Subcutaneous abdominal adipose tissue (tissue), 5 donors: ENCODE measurements at regions not wholly inside any gene's neighbourhood (a gene's known extent, or its start where the extent isn't known, plus 50 kb on each side); places are given as distances from the start of the nearest gene placed in this dataset.
"Not testable (repeated sequence)": the region's sequence is repeated elsewhere in the genome, so short reads cannot be mapped to it uniquely, and the experiment has no call there.

Experiments used
- H3K27ac ChIP-seq: one replicate; pipeline ENCODE4 v1.7.0; 2013; ENCODE audit warnings: low read depth, mild to moderate bottlenecking, inconsistent platforms, low read length, moderate library complexity
- H3K27me3 ChIP-seq, 5 donors: one replicate each; pipeline ENCODE4 v1.7.0; 2013; ENCODE audit warnings: low read length in 5 of 5, inconsistent platforms in 1 of 5; ENCODE audit not compliant: control insufficient read depth in 5 of 5, insufficient read depth in 4 of 5
- H3K36me3 ChIP-seq, 5 donors: one replicate each; pipeline ENCODE4 v1.7.0; 2013; ENCODE audit warnings: low read length in 5 of 5; ENCODE audit not compliant: control insufficient read depth in 5 of 5, insufficient read depth in 5 of 5
- H3K4me1 ChIP-seq, 5 donors: one replicate each; pipeline ENCODE4 v1.7.0; 2013; ENCODE audit warnings: low read length in 5 of 5, mild to moderate bottlenecking in 3 of 5, moderate library complexity in 1 of 5; ENCODE audit not compliant: control insufficient read depth in 5 of 5, insufficient read depth in 5 of 5
- H3K4me3 ChIP-seq, 5 donors: one replicate each; pipeline ENCODE4 v1.7.0; 2013; ENCODE audit warnings: low read length in 5 of 5, low read depth in 1 of 5
- H3K9ac ChIP-seq, 5 donors: one replicate each; pipeline ENCODE4 v1.7.0; 2013; ENCODE audit warnings: low read length in 5 of 5, mild to moderate bottlenecking in 4 of 5, moderate library complexity in 3 of 5
- H3K9me3 ChIP-seq, 5 donors: one replicate each; pipeline ENCODE4 v1.7.0; 2013; ENCODE audit warnings: low read length in 5 of 5; ENCODE audit not compliant: control insufficient read depth in 5 of 5
- donor health status: healthy.
- donor health status: healthy.
- donor health status: healthy.
- donor health status: healthy.
- donor health status: healthy.

- Histone ChIP-seq H3K27me3 (no peaks in the 10 kb centered on the region), H3K4me3 (no peak overlapping the region), H3K9me3 (peaks cover 0 to 10% (median 0%) of the 10 kb centered on the region in 5 donors)
Observed at GRCh38 chr5:92265804-92266203, 882.7 kb upstream of the ARRDC3 start.

GRCh38 chr5:92255605-92256004 lies 872.5 kb upstream of the ARRDC3 start:
- not testable (repeated sequence) for H3K4me3 ChIP-seq, H3K27me3 ChIP-seq, H3K9me3 ChIP-seq, H3K9ac ChIP-seq, H3K4me1 ChIP-seq, H3K36me3 ChIP-seq, H3K27ac ChIP-seq

More at GRCh38 chr5:92265804-92266203, 882.7 kb upstream of the ARRDC3 start:
- Histone ChIP-seq H3K36me3 (no peaks in the 10 kb centered on the region), H3K27ac (no peak overlapping the region), H3K4me1 (no peaks in the 10 kb centered on the region), H3K9ac (no peak overlapping the region)

- Histone ChIP-seq H3K4me3 (no peak overlapping the region), H3K36me3 (no peaks in the 10 kb centered on the region), H3K9me3 (peaks cover 2 to 17% (median 12%) of the 10 kb centered on the region in 5 donors), H3K4me1 (no peaks in the 10 kb centered on the region), H3K9ac (no peak overlapping the region), H3K27me3 (peaks cover 0 to 2% (median 0%) of the 10 kb centered on the region in 5 donors), H3K27ac (no peak overlapping the region)
Observed at GRCh38 chr5:92248518-92248917, 865.4 kb upstream of the ARRDC3 start.

- peaks cover 0 to 3% (median 0%) of the 10 kb centered on the region in 5 donors for H3K9me3 ChIP-seq
- H3K27ac ChIP-seq: no peak overlapping the region
- no peak overlapping the region for H3K9ac ChIP-seq
- no peaks in the 10 kb centered on the region for H3K36me3 ChIP-seq
- H3K4me3 ChIP-seq: no peak overlapping the region
- H3K27me3 ChIP-seq: no peaks in the 10 kb centered on the region
- no peaks in the 10 kb centered on the region for H3K4me1 ChIP-seq
Observed at GRCh38 chr5:92242170-92242569, 859.1 kb upstream of the ARRDC3 start.

- H3K36me3 ChIP-seq: no peaks in the 10 kb centered on the region
- H3K4me3 ChIP-seq: no peak overlapping the region
- no peaks in the 10 kb centered on the region for H3K4me1 ChIP-seq
- no peak overlapping the region for H3K9ac ChIP-seq
- H3K27ac ChIP-seq: no peak overlapping the region
- H3K27me3 ChIP-seq: no peaks in the 10 kb centered on the region
- H3K9me3 ChIP-seq: peaks cover 0 to 3% (median 0%) of the 10 kb centered on the region in 5 donors
Observed at GRCh38 chr5:92237896-92238295, 854.8 kb upstream of the ARRDC3 start.

GRCh38 chr5:92222449-92222848 lies 839.3 kb upstream of the ARRDC3 start:
- no peak overlapping the region for H3K4me3 ChIP-seq
- H3K36me3 ChIP-seq: no peaks in the 10 kb centered on the region
- H3K27ac ChIP-seq: no peak overlapping the region
- no peaks in the 10 kb centered on the region for H3K27me3 ChIP-seq
- peaks cover 0 to 23% (median 7%) of the 10 kb centered on the region in 5 donors for H3K9me3 ChIP-seq
- no peak overlapping the region for H3K9ac ChIP-seq
- H3K4me1 ChIP-seq: no peaks in the 10 kb centered on the region

GRCh38 chr5:92216852-92217251 lies 833.7 kb upstream of the ARRDC3 start:
- peak overlapping the region in 1 of 5 donors; percentile 31 for H3K4me3 ChIP-seq
- not testable (repeated sequence) for H3K27ac ChIP-seq, H3K9ac ChIP-seq, H3K36me3 ChIP-seq, H3K27me3 ChIP-seq, H3K4me1 ChIP-seq
- H3K9me3 ChIP-seq: peaks cover 0 to 34% (median 6%) of the 10 kb centered on the region in 5 donors

- no peaks in the 10 kb centered on the region for H3K36me3 ChIP-seq
- no peak overlapping the region for H3K27ac ChIP-seq
- no peak overlapping the region for H3K4me3 ChIP-seq
- H3K27me3 ChIP-seq: no peaks in the 10 kb centered on the region
- no peak overlapping the region for H3K9ac ChIP-seq
- H3K4me1 ChIP-seq: no peaks in the 10 kb centered on the region
- H3K9me3 ChIP-seq: peaks cover 0 to 34% (median 6%) of the 10 kb centered on the region in 5 donors
Observed at GRCh38 chr5:92215116-92215515, 832.0 kb upstream of the ARRDC3 start.

- Histone ChIP-seq H3K27ac (no peak overlapping the region), H3K4me1 (no peaks in the 10 kb centered on the region), H3K9me3 (peaks cover 0 to 3% (median 0%) of the 10 kb centered on the region in 5 donors), H3K4me3 (no peak overlapping the region), H3K27me3 (no peaks in the 10 kb centered on the region), H3K9ac (no peak overlapping the region), H3K36me3 (no peaks in the 10 kb centered on the region)
Observed at GRCh38 chr5:92208265-92208664, 825.1 kb upstream of the ARRDC3 start.

- Histone ChIP-seq H3K4me1 (no peaks in the 10 kb centered on the region), H3K27ac (no peak overlapping the region), H3K4me3 (no peak overlapping the region), H3K27me3 (no peaks in the 10 kb centered on the region), H3K9ac (no peak overlapping the region), H3K36me3 (no peaks in the 10 kb centered on the region), H3K9me3 (peaks cover 0 to 3% (median 0%) of the 10 kb centered on the region in 5 donors)
Observed at GRCh38 chr5:92207151-92207550, 824.0 kb upstream of the ARRDC3 start.

- no peak overlapping the region for H3K4me3 ChIP-seq
- no peaks in the 10 kb centered on the region for H3K36me3 ChIP-seq
- H3K9me3 ChIP-seq: peaks cover 0 to 3% (median 0%) of the 10 kb centered on the region in 5 donors
- no peak overlapping the region for H3K27ac ChIP-seq
- H3K9ac ChIP-seq: no peak overlapping the region
- no peaks in the 10 kb centered on the region for H3K4me1 ChIP-seq
- H3K27me3 ChIP-seq: no peaks in the 10 kb centered on the region
Observed at GRCh38 chr5:92206681-92207080, 823.6 kb upstream of the ARRDC3 start.
